ENCODE measurements at regions not wholly inside any gene's neighbourhood (a gene's known extent, or its start where the extent isn't known, plus 50 kb on each side); places are given as distances from the start of the nearest gene placed in this dataset.

- Histone ChIP-seq H2BK5ac (ENCODE audit: low read depth, low read length, poor library complexity, severe bottlenecking) (no peak overlapping the region), H3K4me3 (ENCODE audit: insufficient read depth in 1 of 2, low read depth in 1 of 2, low read length in 2 of 2) (no peak overlapping the region), H3K9me3 (ENCODE audit: control insufficient read depth, low read length) (peaks cover 3% of the 10 kb centered on the region), H3K4ac (ENCODE audit: low read depth in 1 of 2, low read length in 2 of 2) (no peak overlapping the region), H3K36me3 (ENCODE audit: control insufficient read depth in 1 of 2, insufficient read depth in 2 of 2, low read depth in 1 of 2, low read length in 2 of 2) (no peaks in the 10 kb centered on the region), H4K8ac (ENCODE audit: low read length) (no peak overlapping the region), H2BK12ac (ENCODE audit: low read length in 2 of 2) (no peak overlapping the region), H3K4me2 (ENCODE audit: low read length, poor library complexity, severe bottlenecking) (no peak overlapping the region), H2AK5ac (ENCODE audit: low read length, severe bottlenecking) (no peak overlapping the region), H3K18ac (ENCODE audit: low read depth in 1 of 2, low read length in 2 of 2) (no peak overlapping the region), H3K14ac (ENCODE audit: low read length in 2 of 2) (no peak overlapping the region), H2BK15ac (ENCODE audit: low read depth, poor library complexity, severe bottlenecking) (no peak overlapping the region), H3K27ac (ENCODE audit: low read length, poor library complexity, severe bottlenecking) (no peak overlapping the region), H3K9ac (ENCODE audit: low read length) (no peak overlapping the region), H3K23ac (ENCODE audit: low read length in 2 of 2) (no peak overlapping the region), H3K4me1 (ENCODE audit: control insufficient read depth, insufficient read depth, low read depth, low read length) (no peaks in the 10 kb centered on the region), H2BK120ac (ENCODE audit: low read depth, low read length) (no peak overlapping the region), H4K91ac (ENCODE audit: low read length) (no peak overlapping the region), H2AFZ (ENCODE audit: low read depth, low read length) (no peak overlapping the region), H3K27me3 (ENCODE audit: control insufficient read depth in 1 of 2, insufficient read depth in 1 of 2, low read length in 2 of 2) (no peaks in the 10 kb centered on the region), H3K79me1 (replicated peaks; ENCODE audit: low read length, poor library complexity, severe bottlenecking) (no peaks in the 10 kb centered on the region)
- 13% methylated on average over 1 of the region's 1 CpG for WGBS
- DNase-seq, result no peak
These were observed 123.0 kb downstream of the CBLN4 start for GRCh38 chr20:55882286-55882685.

GRCh38 chr20:55881204-55881603 is 124.1 kb downstream of the CBLN4 start:
- WGBS, result 50% methylated on average over 3 of the region's 4 CpGs
- no peak overlapping the region for H3K9ac ChIP-seq (ENCODE audit: low read length)

GRCh38 chr20:55880361-55880760 is 125.0 kb downstream of the CBLN4 start:
- Histone ChIP-seq H3K79me1 (replicated peaks; ENCODE audit: low read length, poor library complexity, severe bottlenecking) (no peaks in the 10 kb centered on the region), H3K9ac (ENCODE audit: low read length) (no peak overlapping the region), H3K9me3 (ENCODE audit: control insufficient read depth, low read length) (peaks cover 3% of the 10 kb centered on the region), H4K8ac (ENCODE audit: low read length) (no peak overlapping the region), H2BK120ac (ENCODE audit: low read depth, low read length) (no peak overlapping the region), H3K4ac (ENCODE audit: low read depth in 1 of 2, low read length in 2 of 2) (no peak overlapping the region), H3K27me3 (ENCODE audit: control insufficient read depth in 1 of 2, insufficient read depth in 1 of 2, low read length in 2 of 2) (no peaks in the 10 kb centered on the region), H2AK5ac (ENCODE audit: low read length, severe bottlenecking) (no peak overlapping the region), H2AFZ (ENCODE audit: low read depth, low read length) (no peak overlapping the region), H4K91ac (ENCODE audit: low read length) (no peak overlapping the region), H3K4me1 (ENCODE audit: control insufficient read depth, insufficient read depth, low read depth, low read length) (no peaks in the 10 kb centered on the region), H2BK12ac (ENCODE audit: low read length in 2 of 2) (no peak overlapping the region), H3K4me3 (ENCODE audit: insufficient read depth in 1 of 2, low read depth in 1 of 2, low read length in 2 of 2) (no peak overlapping the region), H3K27ac (ENCODE audit: low read length, poor library complexity, severe bottlenecking) (no peak overlapping the region), H3K4me2 (ENCODE audit: low read length, poor library complexity, severe bottlenecking) (no peak overlapping the region), H2BK5ac (ENCODE audit: low read depth, low read length, poor library complexity, severe bottlenecking) (no peak overlapping the region), H3K36me3 (ENCODE audit: control insufficient read depth in 1 of 2, insufficient read depth in 2 of 2, low read depth in 1 of 2, low read length in 2 of 2) (no peaks in the 10 kb centered on the region), H3K14ac (ENCODE audit: low read length in 2 of 2) (no peak overlapping the region), H3K23ac (ENCODE audit: low read length in 2 of 2) (no peak overlapping the region), H2BK15ac (ENCODE audit: low read depth, poor library complexity, severe bottlenecking) (no peak overlapping the region), H3K18ac (ENCODE audit: low read depth in 1 of 2, low read length in 2 of 2) (no peak overlapping the region)
- 53% methylated on average over 4 of the region's 4 CpGs for WGBS
- DNase-seq, result no peak

More at GRCh38 chr20:55881204-55881603, 124.1 kb downstream of the CBLN4 start:
- H4K8ac ChIP-seq (ENCODE audit: low read length), result no peak overlapping the region
- peaks cover 3% of the 10 kb centered on the region for H3K9me3 ChIP-seq (ENCODE audit: control insufficient read depth, low read length)
- no peak for DNase-seq
- H3K18ac ChIP-seq (ENCODE audit: low read depth in 1 of 2, low read length in 2 of 2), result no peak overlapping the region
- H2BK12ac ChIP-seq (ENCODE audit: low read length in 2 of 2), result no peak overlapping the region
- H3K36me3 ChIP-seq (ENCODE audit: control insufficient read depth in 1 of 2, insufficient read depth in 2 of 2, low read depth in 1 of 2, low read length in 2 of 2), result no peaks in the 10 kb centered on the region
- no peak overlapping the region for H3K4ac ChIP-seq (ENCODE audit: low read depth in 1 of 2, low read length in 2 of 2)
- no peak overlapping the region for H3K4me3 ChIP-seq (ENCODE audit: insufficient read depth in 1 of 2, low read depth in 1 of 2, low read length in 2 of 2)
- no peak overlapping the region for H2BK120ac ChIP-seq (ENCODE audit: low read depth, low read length)
- H2BK5ac ChIP-seq (ENCODE audit: low read depth, low read length, poor library complexity, severe bottlenecking), result no peak overlapping the region
- no peak overlapping the region for H2AFZ ChIP-seq (ENCODE audit: low read depth, low read length)
- no peak overlapping the region for H3K23ac ChIP-seq (ENCODE audit: low read length in 2 of 2)
- no peak overlapping the region for H2AK5ac ChIP-seq (ENCODE audit: low read length, severe bottlenecking)
- no peaks in the 10 kb centered on the region for H3K79me1 ChIP-seq (replicated peaks; ENCODE audit: low read length, poor library complexity, severe bottlenecking)
- no peak overlapping the region for H2BK15ac ChIP-seq (ENCODE audit: low read depth, poor library complexity, severe bottlenecking)
- no peaks in the 10 kb centered on the region for H3K27me3 ChIP-seq (ENCODE audit: control insufficient read depth in 1 of 2, insufficient read depth in 1 of 2, low read length in 2 of 2)
- H3K4me2 ChIP-seq (ENCODE audit: low read length, poor library complexity, severe bottlenecking), result no peak overlapping the region
- no peaks in the 10 kb centered on the region for H3K4me1 ChIP-seq (ENCODE audit: control insufficient read depth, insufficient read depth, low read depth, low read length)
- no peak overlapping the region for H3K27ac ChIP-seq (ENCODE audit: low read length, poor library complexity, severe bottlenecking)
- no peak overlapping the region for H4K91ac ChIP-seq (ENCODE audit: low read length)
- no peak overlapping the region for H3K14ac ChIP-seq (ENCODE audit: low read length in 2 of 2)

- H3K4ac ChIP-seq (ENCODE audit: low read depth in 1 of 2, low read length in 2 of 2), result no peak overlapping the region
- no peak overlapping the region for H2AFZ ChIP-seq (ENCODE audit: low read depth, low read length)
- H3K4me3 ChIP-seq (ENCODE audit: insufficient read depth in 1 of 2, low read depth in 1 of 2, low read length in 2 of 2), result no peak overlapping the region
- H4K91ac ChIP-seq (ENCODE audit: low read length), result no peak overlapping the region
- no peak overlapping the region for H2BK120ac ChIP-seq (ENCODE audit: low read depth, low read length)
- no peaks in the 10 kb centered on the region for H3K27me3 ChIP-seq (ENCODE audit: control insufficient read depth in 1 of 2, insufficient read depth in 1 of 2, low read length in 2 of 2)
- H4K8ac ChIP-seq (ENCODE audit: low read length), result no peak overlapping the region
- no peak overlapping the region for H3K27ac ChIP-seq (ENCODE audit: low read length, poor library complexity, severe bottlenecking)
- no peak overlapping the region for H2BK5ac ChIP-seq (ENCODE audit: low read depth, low read length, poor library complexity, severe bottlenecking)
- no peaks in the 10 kb centered on the region for H3K36me3 ChIP-seq (ENCODE audit: control insufficient read depth in 1 of 2, insufficient read depth in 2 of 2, low read depth in 1 of 2, low read length in 2 of 2)
- H3K18ac ChIP-seq (ENCODE audit: low read depth in 1 of 2, low read length in 2 of 2), result no peak overlapping the region
- H2BK15ac ChIP-seq (ENCODE audit: low read depth, poor library complexity, severe bottlenecking), result no peak overlapping the region
- H3K9ac ChIP-seq (ENCODE audit: low read length), result no peak overlapping the region
- H3K79me1 ChIP-seq (replicated peaks; ENCODE audit: low read length, poor library complexity, severe bottlenecking), result no peaks in the 10 kb centered on the region
- no peak overlapping the region for H2AK5ac ChIP-seq (ENCODE audit: low read length, severe bottlenecking)
- H3K4me1 ChIP-seq (ENCODE audit: control insufficient read depth, insufficient read depth, low read depth, low read length), result no peaks in the 10 kb centered on the region
- no CpG with 5 or more reads among the region's 1 CpG for WGBS
- H3K4me2 ChIP-seq (ENCODE audit: low read length, poor library complexity, severe bottlenecking), result no peak overlapping the region
- no peak overlapping the region for H3K14ac ChIP-seq (ENCODE audit: low read length in 2 of 2)
- H3K9me3 ChIP-seq (ENCODE audit: control insufficient read depth, low read length), result peaks cover 13% of the 10 kb centered on the region
- no peak for DNase-seq
- no peak overlapping the region for H2BK12ac ChIP-seq (ENCODE audit: low read length in 2 of 2)
- no peak overlapping the region for H3K23ac ChIP-seq (ENCODE audit: low read length in 2 of 2)
These were observed 150.3 kb downstream of the CBLN4 start for GRCh38 chr20:55855052-55855451.

Data from mesenchymal stem cell (in vitro differentiated cells and primary cell).